Skin of body (tissue), 1 donor: ENCODE measurements at regions not wholly inside any gene's neighbourhood (a gene's known extent, or its start where the extent isn't known, plus 50 kb on each side); places are given as distances from the start of the nearest gene placed in this dataset.

Source experiments
- DNase-seq: peaks from one replicate; lab custom pipeline; 2025; lab: John Stamatoyannopoulos, UW

GRCh38 chr20:39879296-39879695, 809.7 kb downstream of the MAFB start:
- no peak for DNase-seq

- DNase-seq, result no peak
Measured at GRCh38 chr20:39878809-39879208, 810.2 kb downstream of the MAFB start.

DNA sequence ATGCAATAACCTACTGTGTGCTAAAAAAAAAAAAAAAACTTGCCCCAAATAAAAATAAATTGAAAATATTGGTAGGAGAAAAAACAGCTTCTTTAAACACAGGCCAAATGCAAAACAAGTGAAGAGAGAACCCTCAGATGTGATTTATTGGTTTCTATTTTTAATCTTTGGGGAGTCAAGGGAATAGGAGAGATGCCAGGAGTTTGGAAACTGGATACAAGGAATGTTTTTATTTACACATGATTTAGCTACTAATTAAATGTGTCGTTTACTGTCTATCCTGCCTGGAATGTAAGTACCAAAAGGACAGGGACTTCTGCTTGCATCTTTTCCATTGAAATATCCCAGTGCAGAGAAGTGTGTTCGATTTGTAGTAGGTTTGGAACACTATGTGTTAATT, 810.7 kb downstream of the MAFB start:
- no peak for DNase-seq

DNA sequence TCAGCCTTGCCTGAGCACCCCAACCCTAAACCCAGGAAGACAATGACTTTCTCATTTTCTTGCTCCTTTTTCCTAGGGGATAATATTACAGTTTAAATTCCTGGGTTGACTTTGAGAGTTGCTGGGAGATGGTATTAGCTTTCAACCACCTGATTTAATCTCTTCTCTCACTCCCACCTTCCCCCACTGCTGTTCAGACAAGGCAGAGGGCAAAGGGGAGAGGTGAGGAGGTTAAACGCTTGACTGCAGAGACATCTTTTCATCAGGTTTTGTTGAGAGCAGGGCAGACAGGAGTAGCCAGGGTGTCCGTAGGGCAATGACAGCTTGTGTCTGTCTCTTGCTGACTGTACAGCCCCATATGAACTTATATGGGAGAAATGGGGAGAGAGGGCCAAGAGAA, 811.2 kb downstream of the MAFB start:
- no peak for DNase-seq

- no peak for DNase-seq
Measured at GRCh38 chr20:39876976-39877635, 811.9 kb downstream of the MAFB start.

GRCh38 chr20:39875492-39876110, 813.4 kb downstream of the MAFB start:
- DNase-seq, result no peak

DNA sequence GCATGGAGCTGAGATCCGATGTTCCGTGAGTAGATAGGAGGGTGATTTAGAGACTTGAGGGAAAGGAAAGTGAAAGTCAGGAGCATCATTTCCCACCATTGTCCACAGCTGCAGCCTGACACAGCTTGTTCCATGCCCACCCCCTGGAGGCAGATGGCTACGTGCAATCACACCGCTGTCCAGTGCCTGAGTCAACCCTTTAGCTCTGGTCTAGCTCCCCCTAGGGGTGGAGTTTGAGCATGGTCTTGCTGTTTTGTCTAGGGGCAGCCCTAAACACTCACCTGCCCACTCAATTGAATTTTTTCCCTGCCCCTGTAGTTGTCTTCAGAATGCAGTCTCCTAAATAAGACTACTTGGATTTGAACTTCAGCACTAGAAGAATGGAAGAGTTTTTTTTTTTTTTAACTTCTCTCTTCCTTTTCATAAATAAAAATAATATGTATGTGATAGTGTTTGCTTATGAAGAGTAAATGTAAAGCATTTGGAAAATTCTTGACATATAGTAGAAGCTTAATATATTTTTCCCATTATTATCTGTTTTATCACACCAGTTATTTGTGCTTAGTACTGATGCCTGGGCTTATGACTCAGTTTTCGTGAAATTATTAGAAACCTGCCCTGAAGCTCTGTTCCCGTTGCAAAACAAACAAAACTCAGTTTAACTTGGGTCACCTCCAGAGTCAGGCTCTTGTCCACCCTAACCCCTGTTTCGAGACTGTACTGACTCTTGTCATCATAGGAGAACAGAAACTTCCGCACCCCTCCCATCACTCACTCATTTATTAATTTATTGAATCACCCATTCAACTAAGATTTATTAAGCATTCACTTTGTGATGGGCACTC, 814.8 kb downstream of the MAFB start:
- DNase-seq, result peak; percentile 38

DNA sequence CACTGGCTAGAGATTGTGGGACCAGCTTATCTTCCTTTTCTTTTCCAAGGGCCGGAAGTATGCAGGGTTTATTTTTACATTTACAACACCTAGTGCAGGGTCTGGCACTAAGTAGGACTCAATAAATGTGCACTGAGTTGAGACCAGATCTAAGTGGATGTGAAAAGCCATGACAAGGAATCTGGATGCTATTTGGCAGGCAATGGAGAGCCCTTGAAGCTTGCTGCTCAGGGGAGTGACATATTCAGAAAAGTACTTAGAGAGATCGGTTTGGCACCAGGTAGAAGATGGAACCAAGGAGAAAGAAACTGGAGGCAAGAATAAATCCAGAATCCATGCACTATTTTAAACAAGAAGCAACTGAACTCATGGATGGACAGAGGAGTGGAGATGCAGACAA, 815.8 kb downstream of the MAFB start:
- no peak for DNase-seq

DNA sequence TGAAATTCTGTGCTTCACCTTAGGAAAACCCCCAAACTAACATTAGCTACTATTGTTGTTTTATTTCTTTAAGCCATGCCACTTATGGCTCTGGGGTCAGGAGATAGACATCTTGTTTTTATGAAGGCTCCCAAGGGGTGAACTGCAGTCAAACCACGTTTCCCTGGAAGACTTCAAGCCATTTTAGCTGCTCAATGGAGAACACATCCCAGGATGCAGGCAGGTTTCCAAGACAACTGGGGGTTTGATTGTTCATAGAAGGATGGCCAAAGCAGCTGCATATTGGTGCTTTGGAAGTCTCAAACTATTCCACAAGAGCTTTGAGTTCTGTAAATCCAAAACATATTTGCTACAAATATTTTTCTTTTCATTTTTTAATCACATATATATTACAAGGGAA, 818.0 kb downstream of the MAFB start:
- DNase-seq, result peak; percentile 7

DNA sequence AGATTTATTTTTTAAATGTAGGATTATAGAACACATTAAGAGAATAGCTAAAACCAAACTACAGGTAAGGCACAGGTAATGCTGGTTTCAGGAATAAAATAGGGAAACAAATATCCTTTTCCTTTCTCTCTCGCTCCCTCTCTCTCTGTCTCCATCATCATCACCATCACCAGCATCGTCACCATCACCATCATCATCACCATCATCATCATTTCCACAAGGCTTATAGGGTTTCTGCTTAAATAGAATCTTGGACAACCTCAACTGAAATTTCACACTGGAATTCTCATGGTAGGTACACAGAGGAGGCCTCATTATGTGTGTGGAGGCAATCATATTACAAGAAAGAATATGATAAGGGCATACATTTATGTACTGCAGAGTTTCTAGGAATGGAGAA, 823.6 kb downstream of the MAFB start:
- DNase-seq, result no peak

GRCh38 chr20:39862470-39862891, 826.6 kb downstream of the MAFB start:
- peak; percentile 73 for DNase-seq

GRCh38 chr20:39861381-39861780, 827.7 kb downstream of the MAFB start:
- no peak for DNase-seq

DNA sequence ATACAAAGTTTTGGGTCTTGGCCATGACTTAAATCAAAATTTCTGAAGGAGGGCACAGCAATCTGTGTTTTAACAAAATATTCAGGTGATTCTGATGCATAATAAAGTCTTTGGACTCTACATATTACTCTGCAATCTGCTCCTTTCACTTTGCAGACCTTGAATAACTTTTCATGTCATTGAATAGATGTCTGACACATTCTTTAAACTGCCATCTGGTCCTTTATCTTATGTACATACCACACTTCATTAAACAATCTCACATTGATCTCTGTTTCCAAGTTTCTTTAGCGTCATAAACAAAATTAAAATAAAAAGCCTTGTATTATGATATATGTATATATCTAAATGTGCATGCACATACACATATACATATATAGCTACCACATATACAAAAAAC, 831.2 kb downstream of the MAFB start:
- DNase-seq, result no peak

DNA sequence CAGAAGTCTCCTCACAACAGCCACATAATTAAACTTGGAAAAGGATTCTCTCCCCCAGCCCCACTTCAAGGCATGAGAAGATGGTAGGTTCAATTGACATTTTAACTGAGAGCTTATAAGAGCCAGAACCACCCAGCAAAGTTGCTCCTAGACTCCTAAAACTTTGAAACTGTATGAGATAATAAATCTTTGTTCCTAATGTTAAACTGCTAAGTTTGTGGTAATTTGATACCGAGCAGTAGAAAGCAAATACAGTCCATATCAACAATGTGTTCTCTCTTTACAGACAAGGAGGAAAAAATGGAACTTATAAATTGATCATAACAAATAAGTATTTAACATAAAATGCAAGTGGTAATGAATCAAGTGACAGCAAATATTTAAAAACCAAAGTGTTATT, 831.8 kb downstream of the MAFB start:
- no peak for DNase-seq

DNA sequence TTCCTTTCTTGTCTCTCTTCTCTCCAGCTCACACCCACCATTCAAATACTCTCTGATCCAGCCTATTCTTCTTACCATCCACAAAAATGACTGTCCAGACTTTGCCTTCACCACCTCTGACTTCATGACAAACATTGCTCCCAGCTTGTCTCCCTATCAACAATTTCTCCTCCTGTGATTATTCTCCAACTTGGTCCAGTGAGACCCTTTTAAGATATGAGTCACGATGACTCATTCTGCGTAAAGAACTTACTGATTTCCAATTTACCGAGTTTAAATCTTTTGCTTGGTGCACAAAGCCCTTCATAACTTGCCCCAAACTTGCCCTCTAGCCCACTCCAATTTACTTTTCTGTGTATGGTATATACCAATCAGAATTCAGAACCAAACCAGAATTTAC, 833.2 kb downstream of the MAFB start:
- no peak for DNase-seq

GRCh38 chr20:39855056-39855455, 834.0 kb downstream of the MAFB start:
- DNase-seq, result no peak

DNA sequence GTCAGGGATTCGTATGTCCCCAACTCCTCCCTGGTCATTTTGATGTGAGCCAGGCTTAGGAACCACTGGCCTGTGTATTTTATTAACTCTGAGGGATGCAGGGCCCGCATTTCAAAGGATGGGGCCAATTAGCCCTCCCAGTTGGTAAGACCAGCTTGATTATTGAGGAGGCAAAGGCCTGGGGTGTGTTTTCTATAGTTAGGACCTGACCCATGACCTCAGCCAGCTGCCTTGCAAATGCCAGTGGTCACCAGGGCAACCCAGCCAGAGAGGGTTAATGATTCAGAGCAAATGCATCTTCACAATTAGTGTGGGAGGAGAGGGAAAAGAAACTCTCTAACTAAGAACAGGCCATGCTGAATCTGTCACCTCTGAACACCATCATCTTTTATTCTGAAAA, 835.4 kb downstream of the MAFB start:
- DNase-seq, result no peak

DNA sequence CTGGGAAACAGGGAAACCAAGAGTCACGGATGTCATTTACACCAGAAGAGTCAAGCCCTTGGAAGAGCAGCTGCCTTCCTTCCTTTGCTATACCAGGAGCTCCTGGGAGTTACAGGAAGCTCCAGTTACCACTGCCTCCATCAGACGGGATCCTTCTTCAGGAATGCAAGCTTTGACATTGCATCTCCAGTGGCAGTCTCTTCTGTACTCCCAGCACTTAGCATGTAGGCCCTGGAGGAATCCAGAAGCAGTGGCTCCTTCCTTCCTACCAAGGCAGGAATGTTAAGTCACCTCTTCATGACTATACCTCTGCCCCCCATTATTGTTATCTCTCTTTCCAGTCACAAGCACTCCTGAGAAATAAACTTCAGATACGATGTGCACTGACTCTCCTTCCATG, 836.0 kb downstream of the MAFB start:
- no peak for DNase-seq

- DNase-seq, result no peak
Measured at GRCh38 chr20:39851459-39851858, 837.6 kb downstream of the MAFB start.

GRCh38 chr20:39850821-39851330, 838.2 kb downstream of the MAFB start:
- no peak for DNase-seq

DNA sequence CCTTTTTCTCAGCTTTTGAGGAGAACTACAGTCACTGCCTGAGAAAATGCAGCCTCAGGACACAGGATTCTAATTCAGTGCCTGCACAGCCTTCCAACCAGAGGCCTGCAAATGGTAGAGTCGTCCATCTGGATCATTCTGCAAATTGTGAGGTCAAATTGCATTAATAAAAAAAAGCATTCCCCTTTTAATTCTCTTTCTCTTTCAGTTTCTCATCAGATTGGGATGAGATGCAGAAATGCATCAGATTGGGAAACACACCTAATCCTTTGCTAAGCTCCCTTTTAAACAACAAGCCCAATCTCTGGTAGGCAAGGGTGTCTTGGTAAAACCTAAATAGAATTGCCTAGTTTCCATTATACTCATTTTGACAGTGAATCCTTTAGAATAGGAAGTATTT, 838.8 kb downstream of the MAFB start:
- no peak for DNase-seq

- DNase-seq, result peak; percentile 76
Measured at GRCh38 chr20:39849664-39850063, 839.4 kb downstream of the MAFB start.
